LHCN-M2 (cell line): ENCODE measurements at regions not wholly inside any gene's neighbourhood (a gene's known extent, or its start where the extent isn't known, plus 50 kb on each side); places are given as distances from the start of the nearest gene placed in this dataset.

ENCODE experiments used
- DNase-seq: peaks from one replicate; pipeline ENCODE4 v3.0.0-alpha.2; 2012; ENCODE audit warnings: low read depth

DNA sequence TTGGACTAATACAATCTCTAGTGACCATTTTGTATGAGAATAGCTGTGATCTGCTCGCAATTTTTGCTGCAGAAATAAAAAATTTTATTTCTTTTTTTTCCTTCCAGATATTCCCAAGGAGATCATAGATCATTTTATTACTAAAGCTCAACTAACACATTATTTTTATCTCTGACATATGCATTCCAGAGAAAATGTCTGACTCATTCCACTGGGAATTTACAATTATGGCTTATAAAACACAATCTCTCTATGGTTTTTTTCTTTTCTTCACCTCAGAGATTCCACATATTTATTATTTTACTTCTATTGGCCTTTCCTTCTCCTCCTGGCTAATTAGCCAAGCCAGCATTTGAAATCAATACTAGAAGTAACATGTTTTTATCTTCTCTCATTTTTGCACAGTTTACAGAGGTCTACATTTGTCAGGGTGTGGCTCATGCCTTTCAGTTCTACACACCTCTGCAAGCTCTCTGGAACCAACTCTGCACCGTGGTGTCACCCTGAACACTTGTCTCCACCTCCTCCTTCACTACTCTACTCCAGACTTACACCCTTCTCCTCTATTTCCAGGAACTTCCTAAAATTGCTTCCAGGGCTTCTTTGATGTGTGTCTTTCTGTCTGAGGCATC, 59.8 kb upstream of the GPM6A start:
- no peak for DNase-seq

DNA sequence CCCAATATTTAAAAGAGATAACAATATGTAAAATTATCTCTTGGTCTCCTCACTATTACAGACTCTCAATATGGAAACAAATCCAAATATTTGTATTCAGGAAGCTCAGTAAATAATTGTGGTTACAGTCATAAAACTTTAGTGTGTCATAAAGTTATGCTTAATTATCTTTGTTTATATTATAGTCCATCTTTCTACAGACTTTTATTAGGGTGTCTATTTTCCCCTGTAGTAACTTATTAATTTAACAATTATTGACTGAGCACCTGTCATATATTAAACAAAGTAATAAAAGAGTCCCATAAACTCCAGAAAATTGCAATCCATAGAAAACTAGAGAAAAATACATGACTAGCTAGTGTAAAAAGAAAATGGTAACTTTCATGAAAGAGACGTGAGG, 61.6 kb upstream of the GPM6A start:
- no peak for DNase-seq

GRCh38 chr4:175874306-175874705, 62.2 kb upstream of the GPM6A start:
- DNase-seq: no peak

DNA sequence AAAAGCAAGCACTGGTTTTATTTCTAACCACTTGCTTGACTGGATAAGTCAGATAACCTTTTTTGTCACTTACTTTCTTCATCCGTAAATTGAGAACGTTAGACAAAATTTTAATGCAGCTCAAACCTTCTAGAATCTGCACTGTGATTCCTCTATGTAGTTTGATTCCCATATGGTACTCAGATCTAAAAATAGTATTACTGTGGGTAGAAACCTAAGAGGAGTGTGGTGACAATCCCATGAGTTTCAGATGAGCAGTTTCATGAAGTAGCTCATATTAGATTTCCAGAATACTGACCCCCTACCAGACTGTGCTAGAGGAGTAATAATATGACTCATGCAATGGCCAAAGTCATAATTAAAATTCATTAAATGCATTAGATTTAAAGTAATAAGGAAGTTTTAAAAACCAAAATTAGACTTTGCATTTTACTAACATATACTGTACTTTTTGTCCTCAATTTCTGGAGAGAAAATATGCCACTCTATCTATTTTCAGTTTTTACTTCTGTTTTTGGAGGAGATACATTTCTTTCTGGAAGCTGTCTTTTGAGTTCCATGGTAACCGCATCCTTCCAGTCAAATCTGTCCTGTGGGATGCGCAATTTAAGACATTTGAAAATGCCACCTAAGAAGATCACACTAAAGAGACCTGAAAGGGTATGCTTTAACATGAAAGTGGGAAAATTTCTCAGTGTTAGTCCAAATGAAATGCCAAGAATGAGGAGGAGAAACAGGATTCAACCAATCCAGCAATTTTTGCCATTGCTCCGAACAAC, 64.1 kb upstream of the GPM6A start:
- no peak for DNase-seq

GRCh38 chr4:175882891-175883290, 70.8 kb upstream of the GPM6A start:
- DNase-seq: no peak

GRCh38 chr4:175884048-175884447, 72.0 kb upstream of the GPM6A start:
- no peak for DNase-seq

GRCh38 chr4:175891231-175891630, 79.2 kb upstream of the GPM6A start:
- DNase-seq: no peak

DNA sequence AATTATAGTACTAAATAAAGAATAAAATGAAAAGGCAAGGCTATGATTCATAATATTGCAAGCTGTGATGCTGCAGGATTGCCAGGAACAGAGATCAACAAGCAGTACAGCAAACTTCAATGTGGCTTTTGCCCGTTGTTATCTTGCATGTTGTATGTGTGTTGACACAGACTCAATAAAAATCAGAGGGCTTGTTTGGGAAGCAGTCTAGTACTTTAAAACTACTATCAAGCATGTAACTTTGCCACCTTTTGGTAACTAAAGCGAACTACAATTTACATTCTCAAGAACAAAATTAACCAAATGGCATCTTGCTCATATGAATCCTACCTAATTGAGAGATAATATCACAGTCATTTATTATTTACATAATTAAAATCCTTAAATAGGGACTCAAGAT, 79.8 kb upstream of the GPM6A start:
- DNase-seq: peak; percentile 14

DNA sequence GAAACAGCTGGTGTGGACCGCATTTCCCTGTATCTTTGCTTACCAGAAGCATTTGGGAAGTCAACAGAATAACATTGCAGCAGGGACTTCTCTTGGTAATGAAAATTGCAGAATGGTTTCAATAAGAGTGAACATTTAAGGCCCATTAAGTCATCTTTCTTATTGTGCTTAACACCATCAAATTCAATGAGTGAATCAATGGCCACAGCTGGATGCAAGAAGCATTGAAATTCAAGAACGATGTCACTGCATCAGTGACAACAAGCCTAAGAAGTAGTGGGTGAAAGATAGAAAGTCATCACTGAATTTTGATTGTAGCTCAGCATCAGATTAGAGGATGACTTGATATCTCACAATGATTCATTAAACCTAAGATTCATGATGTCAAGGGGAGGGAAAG, 93.9 kb upstream of the GPM6A start:
- DNase-seq: no peak

DNA sequence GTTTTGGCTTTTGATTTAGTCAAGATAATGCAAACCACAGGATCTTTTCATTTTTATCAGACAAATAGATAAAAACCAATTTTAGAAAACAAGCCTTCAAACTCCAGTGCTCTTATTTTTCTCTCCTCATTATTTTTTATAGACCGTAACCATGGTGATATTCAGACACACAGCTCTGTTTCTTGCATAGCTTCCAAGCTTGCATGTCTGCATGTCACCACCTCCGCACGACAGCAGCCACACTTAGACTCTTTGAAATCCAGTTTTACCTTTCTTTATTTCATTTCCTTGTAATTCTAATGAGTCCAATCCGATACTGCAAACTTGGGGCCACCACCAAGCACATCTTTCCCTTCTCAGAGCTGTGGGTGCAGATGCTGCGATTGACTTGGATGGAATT, 94.3 kb upstream of the GPM6A start:
- DNase-seq: no peak

DNA sequence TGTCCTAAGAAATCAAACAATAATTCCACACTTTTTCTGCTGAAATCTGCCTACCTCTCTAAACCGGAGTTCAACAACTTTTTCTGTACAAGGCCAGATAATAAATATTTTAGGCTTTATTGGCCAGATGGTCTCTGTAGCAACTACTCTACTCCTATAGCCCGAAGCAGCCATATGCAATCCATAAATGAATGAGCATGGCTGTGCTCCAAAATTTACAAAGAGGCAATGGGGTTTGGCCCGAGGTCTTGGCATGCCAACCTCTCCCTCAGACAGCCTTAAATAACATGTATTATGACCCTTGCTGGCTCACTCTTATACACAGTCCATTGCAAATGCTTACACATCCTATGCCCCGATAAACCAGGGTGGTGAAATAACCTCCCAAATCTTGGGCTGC, 98.6 kb upstream of the GPM6A start:
- no peak for DNase-seq

DNA sequence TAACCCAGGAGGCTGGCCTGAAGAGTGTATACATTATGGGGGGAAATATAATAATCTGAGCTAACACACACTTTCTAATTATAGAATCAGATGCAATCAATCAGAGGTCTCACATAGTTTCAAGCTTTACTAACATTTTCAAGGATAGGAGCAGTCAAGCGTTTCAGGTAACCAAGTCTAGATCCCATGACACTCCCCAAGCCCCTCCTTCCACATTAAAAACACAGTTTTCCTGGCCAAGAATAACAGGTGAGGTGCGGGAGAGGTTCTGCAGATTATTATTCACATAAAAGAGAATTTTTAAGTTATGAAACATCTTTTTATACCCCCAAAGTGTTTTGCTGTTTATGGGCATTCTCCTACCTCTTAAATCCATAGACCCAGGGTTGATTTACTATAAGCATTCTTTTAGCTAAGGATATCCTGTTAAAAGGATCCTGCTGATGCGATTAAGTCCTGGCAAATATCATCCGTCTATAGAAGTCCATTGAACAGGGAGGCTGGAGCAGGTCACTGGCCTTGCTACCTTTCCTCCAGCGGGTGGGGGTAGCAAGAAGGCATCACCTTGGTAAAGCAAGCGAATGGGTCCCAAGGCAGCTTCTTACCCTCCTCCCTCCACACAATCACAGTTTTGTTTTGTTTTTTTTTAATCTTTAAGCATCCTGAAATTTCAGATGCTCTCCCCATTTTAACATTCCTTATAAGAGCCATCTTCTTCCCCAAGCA, 104.7 kb upstream of the GPM6A start:
- no peak for DNase-seq

- DNase-seq: peak; percentile 1
Measured at GRCh38 chr4:175927121-175927520, 115.1 kb upstream of the GPM6A start.

- no peak for DNase-seq
Measured at GRCh38 chr4:175929441-175929840, 117.4 kb upstream of the GPM6A start.

DNA sequence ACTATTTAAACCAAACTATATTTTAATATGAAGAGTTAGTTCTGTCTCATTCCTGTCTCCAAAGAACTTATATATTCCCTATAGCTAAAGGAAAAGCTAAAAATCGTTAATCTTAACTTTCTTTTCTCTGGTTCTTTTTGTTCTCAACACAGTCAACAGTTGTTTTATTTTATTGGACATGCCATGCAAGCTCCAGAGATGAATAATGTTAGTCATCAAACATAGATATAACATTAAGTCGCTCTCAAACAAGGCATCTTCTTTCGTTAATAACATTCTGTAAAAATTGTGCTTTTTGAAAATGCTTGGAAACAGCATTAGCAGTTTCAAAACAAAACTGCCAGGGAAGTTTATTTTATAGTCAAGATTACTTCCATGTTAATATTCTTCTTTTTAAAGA, 117.9 kb upstream of the GPM6A start:
- DNase-seq: no peak

DNA sequence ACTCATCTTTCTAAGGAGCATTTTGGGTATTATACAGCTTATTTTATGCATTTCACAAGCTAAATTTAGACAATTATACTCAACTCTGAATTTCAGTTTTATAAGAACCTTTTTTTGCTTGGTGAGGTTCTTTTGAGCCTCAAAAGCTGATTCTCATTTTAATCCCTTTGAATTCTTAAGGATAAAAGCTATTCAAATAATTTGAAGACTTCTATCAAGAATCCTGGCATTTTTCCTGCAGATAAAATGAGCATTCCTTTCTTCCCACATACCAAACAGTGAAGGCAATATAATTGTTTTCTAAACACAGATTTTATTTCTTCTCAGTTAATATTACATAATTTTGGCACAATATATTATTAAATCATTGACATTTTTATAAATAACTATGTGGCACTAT, 118.4 kb upstream of the GPM6A start:
- no peak for DNase-seq

- DNase-seq: no peak
Measured at GRCh38 chr4:175932116-175932515, 120.1 kb upstream of the GPM6A start.

GRCh38 chr4:175934506-175934905, 122.4 kb upstream of the GPM6A start:
- DNase-seq: no peak

DNA sequence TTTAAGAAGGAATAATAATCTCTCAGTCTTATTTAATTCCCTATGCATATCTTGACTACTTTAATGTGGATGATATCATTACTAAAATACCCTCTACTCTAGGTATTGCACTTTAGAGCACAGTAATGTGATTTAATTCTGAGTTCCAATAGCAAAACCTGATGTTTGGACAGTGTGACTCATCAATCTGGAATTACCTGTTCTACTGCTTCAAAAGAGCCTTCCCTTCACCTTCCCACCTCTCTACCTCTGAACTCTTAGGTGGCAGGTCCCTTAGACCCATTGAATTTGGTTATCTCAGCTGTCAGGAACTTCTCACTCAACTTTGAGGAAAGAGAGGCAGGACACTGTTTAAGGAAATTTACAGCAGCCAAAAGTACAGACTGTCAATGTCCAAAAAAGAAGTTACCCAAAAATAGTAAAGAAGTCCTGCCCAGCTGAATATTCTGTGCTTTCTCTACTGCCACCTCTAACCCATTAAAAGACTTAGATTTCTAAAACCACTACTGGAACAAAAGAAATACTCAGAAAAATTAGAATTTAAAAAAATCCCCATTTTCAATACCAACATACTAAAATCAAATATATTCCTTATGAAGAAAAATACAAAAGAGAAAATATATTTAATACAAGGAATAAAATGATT, 123.1 kb upstream of the GPM6A start:
- DNase-seq: no peak

DNA sequence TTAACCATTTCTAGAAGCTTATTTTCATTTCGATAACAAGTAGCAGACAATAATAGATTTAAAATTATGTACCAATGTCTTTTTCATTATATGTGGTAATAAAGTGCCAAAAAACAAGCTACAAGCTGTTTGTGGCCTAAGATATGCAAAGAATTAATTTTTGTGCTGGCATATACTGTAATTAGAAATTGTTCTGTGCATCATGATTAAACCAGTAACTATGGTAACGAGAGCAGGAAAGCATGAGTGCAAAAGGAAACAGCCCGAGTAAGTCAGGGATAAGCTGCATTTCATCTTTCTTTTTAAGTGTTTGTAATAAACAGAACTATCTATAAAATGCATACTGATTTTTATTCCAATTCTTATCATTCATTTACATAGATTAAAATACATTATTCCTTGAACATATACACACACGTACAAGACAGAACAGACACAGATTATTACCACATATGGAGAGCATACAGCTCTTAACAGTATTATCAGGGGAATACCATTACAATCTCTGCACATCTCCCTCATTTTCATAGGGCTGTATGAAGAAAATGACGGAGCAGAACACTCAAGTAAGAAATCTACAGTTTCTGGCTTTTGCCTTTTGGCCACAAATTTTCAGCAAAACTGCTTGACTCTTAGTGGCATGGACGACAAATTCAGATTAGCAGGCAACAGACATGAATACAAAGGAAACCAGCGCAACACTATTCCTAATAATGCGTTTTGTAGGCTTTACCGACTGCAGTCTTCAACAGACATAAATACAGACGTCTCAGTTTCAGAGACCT, 121.3 kb upstream of the WDR17 start:
- DNase-seq: no peak

DNA sequence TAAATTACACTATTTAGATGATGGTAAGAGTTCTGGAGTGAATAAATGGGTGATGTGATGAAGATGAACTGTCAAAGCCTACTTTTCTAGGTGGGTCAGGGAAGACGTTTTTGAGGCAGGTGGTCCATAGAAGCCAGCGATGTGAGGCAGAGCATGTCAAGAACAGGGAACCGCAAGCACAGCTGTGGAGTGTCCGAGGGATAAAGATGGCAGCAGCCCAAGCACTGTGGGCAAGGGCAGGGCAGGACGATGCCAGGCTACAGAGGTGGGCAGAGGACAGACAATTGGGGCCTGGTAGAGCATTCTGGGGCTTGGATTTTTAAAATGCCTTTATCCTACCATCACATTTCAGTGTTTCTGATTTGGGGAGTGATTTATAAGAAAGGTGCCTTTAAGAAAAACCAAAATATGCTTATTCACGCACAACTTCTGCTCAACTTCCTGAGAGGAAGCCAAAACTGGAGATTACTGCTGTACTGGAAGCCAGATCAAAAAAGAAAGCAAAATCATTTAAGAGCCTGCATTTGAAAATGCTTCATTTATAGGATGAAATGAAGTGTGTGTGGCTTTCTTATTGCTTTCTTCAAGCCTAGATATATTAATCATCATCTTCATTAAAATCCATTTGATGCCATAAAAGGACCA, 119.0 kb upstream of the WDR17 start:
- DNase-seq: peak; percentile 49
